ENCODE measurements at regions not wholly inside any gene's neighbourhood (a gene's known extent, or its start where the extent isn't known, plus 50 kb on each side); places are given as distances from the start of the nearest gene placed in this dataset.

DNA sequence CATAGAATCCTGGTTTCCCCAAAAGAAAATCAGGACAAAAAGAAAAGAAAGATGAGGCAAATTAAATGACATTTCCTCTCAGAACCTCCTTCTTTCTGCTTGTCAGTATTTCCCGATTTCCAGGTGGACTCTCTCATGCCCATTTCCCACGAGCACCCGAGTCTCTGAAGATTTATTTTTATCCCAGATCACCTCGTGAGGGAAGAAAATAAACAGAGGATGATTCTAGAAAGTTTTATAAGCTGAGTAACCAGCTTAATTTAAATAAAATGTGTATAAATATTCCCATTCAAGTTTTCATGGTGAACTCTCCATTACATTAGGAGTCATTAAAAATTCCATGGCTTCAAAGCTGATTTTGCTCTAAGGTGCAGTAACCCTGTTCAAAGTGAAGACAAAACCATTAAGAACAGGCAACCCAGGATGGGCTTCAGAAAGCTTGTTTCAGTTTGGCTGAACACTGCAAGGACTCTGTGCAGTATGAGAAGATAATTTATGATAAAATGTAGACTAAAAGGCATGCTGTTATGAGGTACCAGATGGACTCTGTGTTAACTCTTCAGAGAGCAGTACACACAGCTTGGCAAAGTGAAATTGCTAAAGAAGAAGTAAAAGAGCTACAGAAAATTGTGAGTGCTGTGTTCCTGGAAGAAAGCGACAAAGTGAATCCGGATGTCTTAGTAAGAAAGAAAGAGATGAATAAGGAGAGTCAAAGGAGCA, 521.3 kb upstream of the LRRN3 start:
- intact Hi-C loops (cut with micrococcal nuclease): no loop called here
- POLR2A ChIA-PET (ENCODE audit: unreplicated experiment): no interaction called here
- no peak overlapping the region for H3K9ac ChIP-seq (ENCODE audit: low read length)
- H4K20me1 ChIP-seq (ENCODE audit: low read length): no peaks in the 10 kb centered on the region
- H3K9me2 ChIP-seq (replicated peaks; ENCODE audit: low read length): no peaks in the 10 kb centered on the region
- H3K4me1 ChIP-seq (ENCODE audit: insufficient read depth, low read length): peaks cover 13% of the 10 kb centered on the region
- BruUV-seq (replicated peaks): no TSS peak
- no peak overlapping the region for H3K27ac ChIP-seq (ENCODE audit: low read length)
- no peak overlapping the region for H3K4me3 ChIP-seq (ENCODE audit: low read length)
- no peaks in the 10 kb centered on the region for H3K9me3 ChIP-seq (ENCODE audit: low read length)
- H3K79me2 ChIP-seq (ENCODE audit: low read length): no peaks in the 10 kb centered on the region
- CTCF ChIA-PET: no interaction called here
- no peak overlapping the region for H3K4me2 ChIP-seq (ENCODE audit: low read length)
- no peaks in the 10 kb centered on the region for H3K36me3 ChIP-seq (ENCODE audit: low read depth, low read length)
- ATAC-seq: no peak
- 0 out of 2 replicates have a peak overlapping the region, but pooled peaks have one; percentile 45 for H2AFZ ChIP-seq (ENCODE audit: low read length)
- H3K27me3 ChIP-seq (ENCODE audit: low read length): no peaks in the 10 kb centered on the region
- DNase-seq: no peak
- TF ChIP-seq EZH2phosphoT487 (IDR thresholded peaks at IDR 0.05; ENCODE audit: borderline replicate concordance, low read length): no peak
- TF ChIP-seq, protein P1, sequence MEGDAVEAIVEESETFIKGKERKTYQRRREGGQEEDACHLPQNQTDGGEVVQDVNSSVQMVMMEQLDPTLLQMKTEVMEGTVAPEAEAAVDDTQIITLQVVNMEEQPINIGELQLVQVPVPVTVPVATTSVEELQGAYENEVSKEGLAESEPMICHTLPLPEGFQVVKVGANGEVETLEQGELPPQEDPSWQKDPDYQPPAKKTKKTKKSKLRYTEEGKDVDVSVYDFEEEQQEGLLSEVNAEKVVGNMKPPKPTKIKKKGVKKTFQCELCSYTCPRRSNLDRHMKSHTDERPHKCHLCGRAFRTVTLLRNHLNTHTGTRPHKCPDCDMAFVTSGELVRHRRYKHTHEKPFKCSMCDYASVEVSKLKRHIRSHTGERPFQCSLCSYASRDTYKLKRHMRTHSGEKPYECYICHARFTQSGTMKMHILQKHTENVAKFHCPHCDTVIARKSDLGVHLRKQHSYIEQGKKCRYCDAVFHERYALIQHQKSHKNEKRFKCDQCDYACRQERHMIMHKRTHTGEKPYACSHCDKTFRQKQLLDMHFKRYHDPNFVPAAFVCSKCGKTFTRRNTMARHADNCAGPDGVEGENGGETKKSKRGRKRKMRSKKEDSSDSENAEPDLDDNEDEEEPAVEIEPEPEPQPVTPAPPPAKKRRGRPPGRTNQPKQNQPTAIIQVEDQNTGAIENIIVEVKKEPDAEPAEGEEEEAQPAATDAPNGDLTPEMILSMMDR (conservative IDR thresholded peaks at IDR 0.05; ENCODE audit: low read depth, low read length): no peak
- H3F3A ChIP-seq (ENCODE audit: low read length, unreplicated experiment): no peaks in the 10 kb centered on the region

DNA sequence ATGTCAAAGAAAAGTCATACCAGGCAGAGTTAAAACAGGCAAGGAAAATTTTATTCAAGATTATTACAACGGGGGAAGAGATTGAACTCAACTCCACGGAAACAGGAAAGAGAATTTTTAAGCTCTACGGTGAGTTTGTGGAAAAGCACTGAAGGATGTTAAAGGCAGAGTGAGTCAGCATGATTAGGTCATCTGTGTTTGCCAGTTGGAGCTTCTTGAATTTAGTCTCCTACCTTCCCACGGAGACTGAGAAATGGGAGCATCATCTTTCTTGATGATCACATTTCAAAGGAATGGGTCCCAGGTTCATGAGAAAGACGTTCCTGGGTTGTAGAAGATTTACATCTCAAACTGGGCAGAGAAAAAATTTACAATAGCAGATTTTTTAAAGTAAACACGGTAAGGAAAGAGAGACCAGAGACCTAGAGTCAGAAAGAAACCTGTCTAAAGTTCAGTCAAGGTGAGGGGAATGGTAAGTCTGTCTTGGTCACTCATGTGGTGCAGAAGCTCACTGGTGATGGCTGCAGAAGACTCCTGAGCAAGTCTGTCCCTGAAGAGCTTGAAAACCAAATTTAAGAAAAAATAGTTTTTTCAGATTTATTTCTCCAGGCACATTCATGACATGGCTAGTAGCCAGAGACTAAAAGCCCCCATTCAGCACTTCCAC, 516.9 kb upstream of the LRRN3 start:
- H2AFZ ChIP-seq (ENCODE audit: low read length): peak overlapping the region; percentile 69
- intact Hi-C loops (cut with micrococcal nuclease): no loop called here
- peaks cover 14% of the 10 kb centered on the region for H3K4me1 ChIP-seq (ENCODE audit: insufficient read depth, low read length)
- no TSS peak for BruUV-seq (replicated peaks)
- H3K9ac ChIP-seq (ENCODE audit: low read length): peak overlapping the region; percentile 56
- H3K27me3 ChIP-seq (ENCODE audit: low read length): no peaks in the 10 kb centered on the region
- peak overlapping the region; percentile 89 for H3K27ac ChIP-seq (ENCODE audit: low read length)
- no peaks in the 10 kb centered on the region for H4K20me1 ChIP-seq (ENCODE audit: low read length)
- H3K36me3 ChIP-seq (ENCODE audit: low read depth, low read length): no peaks in the 10 kb centered on the region
- peak overlapping the region; percentile 38 for H3K4me3 ChIP-seq (ENCODE audit: low read length)
- ChIA-PET POLR2A (ENCODE audit: unreplicated experiment) (interaction anchor here (0.6 kb wide), 1 partner anchor 13 kb away, joined by 3 read pairs; no protein-coding TSS in a partner anchor), CTCF (interaction anchor here (0.6 kb wide), 1 partner anchor 40 kb away, joined by 3 read pairs; no protein-coding TSS in a partner anchor)
- peak overlapping the region; percentile 66 for H3K4me2 ChIP-seq (ENCODE audit: low read length)
- peak; percentile 85 for DNase-seq
- H3K79me2 ChIP-seq (ENCODE audit: low read length): no peaks in the 10 kb centered on the region
- H3K9me2 ChIP-seq (replicated peaks; ENCODE audit: low read length): no peaks in the 10 kb centered on the region
- peak; percentile 96 for ATAC-seq
- no peaks in the 10 kb centered on the region for H3F3A ChIP-seq (ENCODE audit: low read length, unreplicated experiment)
- no peak for TF ChIP-seq EZH2phosphoT487 (IDR thresholded peaks at IDR 0.05; ENCODE audit: borderline replicate concordance, low read length)
- no peak for TF ChIP-seq EZH2 (IDR thresholded peaks at IDR 0.05; ENCODE audit: low read length, unreplicated experiment)
- TF ChIP-seq, protein P1 (conservative IDR thresholded peaks at IDR 0.05; ENCODE audit: low read depth, low read length): no peak
- H3K9me3 ChIP-seq (ENCODE audit: low read length): no peaks in the 10 kb centered on the region

DNA sequence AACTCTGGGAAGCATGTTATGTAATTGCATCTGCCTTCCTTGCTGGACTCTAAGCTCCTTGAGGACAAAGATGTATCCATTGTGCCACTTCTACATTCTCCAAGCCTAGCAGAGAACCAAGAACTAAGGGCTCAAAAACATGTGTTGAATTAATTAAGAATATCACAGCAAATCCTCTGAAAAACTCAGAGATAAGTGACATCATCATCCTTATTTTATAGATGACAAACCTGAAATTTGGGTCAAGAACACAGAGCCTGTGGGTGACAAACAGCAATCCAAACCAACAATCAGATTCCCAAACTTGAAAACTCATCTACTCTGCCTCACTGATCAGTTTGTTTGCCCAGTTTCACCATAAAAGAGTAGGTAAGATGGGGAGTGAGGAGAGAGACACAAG, 503.6 kb upstream of the LRRN3 start:
- ATAC-seq: no peak
- Histone ChIP-seq H3K36me3 (ENCODE audit: low read depth, low read length) (no peaks in the 10 kb centered on the region), H3F3A (ENCODE audit: low read length, unreplicated experiment) (no peaks in the 10 kb centered on the region), H3K4me1 (ENCODE audit: insufficient read depth, low read length) (no peaks in the 10 kb centered on the region), H2AFZ (ENCODE audit: low read length) (no peak overlapping the region), H3K9me2 (replicated peaks; ENCODE audit: low read length) (no peaks in the 10 kb centered on the region), H3K27me3 (ENCODE audit: low read length) (no peaks in the 10 kb centered on the region), H3K27ac (ENCODE audit: low read length) (no peak overlapping the region), H3K4me2 (ENCODE audit: low read length) (no peak overlapping the region), H3K9ac (ENCODE audit: low read length) (no peak overlapping the region), H3K9me3 (ENCODE audit: low read length) (no peaks in the 10 kb centered on the region), H4K20me1 (ENCODE audit: low read length) (no peaks in the 10 kb centered on the region), H3K4me3 (ENCODE audit: low read length) (no peak overlapping the region), H3K79me2 (ENCODE audit: low read length) (no peaks in the 10 kb centered on the region)
- no TSS peak for BruUV-seq (replicated peaks)
- ChIA-PET POLR2A (ENCODE audit: unreplicated experiment) (interaction anchor here (0.6 kb wide), 2 partner anchors 13 to 159 kb away, joined by 3 read pairs; no protein-coding TSS in a partner anchor), CTCF (no interaction called here)
- no peak for DNase-seq
- intact Hi-C loops (cut with micrococcal nuclease): no loop called here
- TF ChIP-seq EZH2phosphoT487 (IDR thresholded peaks at IDR 0.05; ENCODE audit: borderline replicate concordance, low read length): no peak

Measured in PC-3 (cell line).